GM12873 (cell line): ENCODE measurements at regions not wholly inside any gene's neighbourhood (a gene's known extent, or its start where the extent isn't known, plus 50 kb on each side); places are given as distances from the start of the nearest gene placed in this dataset.

Experiments
- CTCF ChIP-seq: IDR thresholded peaks from 2 replicates; pipeline ENCODE4 v1.5.1; 2012; ENCODE audit warnings: low read depth, mild to moderate bottlenecking, moderate library complexity, low read length, control low read depth; ENCODE audit not compliant: insufficient read depth; ENCODE audit errors: missing control alignments

- TF ChIP-seq CTCF: no peak
Measured at GRCh38 chr10:56035489-56035888, 325.6 kb downstream of the ZWINT start.

GRCh38 chr10:56028298-56029132 lies 332.5 kb downstream of the ZWINT start:
- no peak for TF ChIP-seq CTCF

GRCh38 chr10:56012101-56012500 lies 349.0 kb downstream of the ZWINT start:
- TF ChIP-seq CTCF: no peak

- TF ChIP-seq CTCF: no peak
Measured at GRCh38 chr10:56003555-56003954, 357.5 kb downstream of the ZWINT start.

GRCh38 chr10:55989188-55989587 lies 371.9 kb downstream of the ZWINT start:
- TF ChIP-seq CTCF: no peak

GRCh38 chr10:55979203-55979602 lies 381.9 kb downstream of the ZWINT start:
- no peak for TF ChIP-seq CTCF

GRCh38 chr10:55966101-55966500 lies 395.0 kb downstream of the ZWINT start:
- no peak for TF ChIP-seq CTCF
